C4-2B (cell line): ENCODE measurements at regions not wholly inside any gene's neighbourhood (a gene's known extent, or its start where the extent isn't known, plus 50 kb on each side); places are given as distances from the start of the nearest gene placed in this dataset.

Experiments used
- CTCF ChIP-seq: fragments of 450-650 bp; conservative IDR thresholded peaks from 2 replicates; pipeline ENCODE4 v1.5.1; 2017; ENCODE audit warnings: mild to moderate bottlenecking
- ZFX ChIP-seq: fragments of 450-650 bp; IDR thresholded peaks from 2 replicates; pipeline ENCODE4 v1.6.1; 2017

DNA sequence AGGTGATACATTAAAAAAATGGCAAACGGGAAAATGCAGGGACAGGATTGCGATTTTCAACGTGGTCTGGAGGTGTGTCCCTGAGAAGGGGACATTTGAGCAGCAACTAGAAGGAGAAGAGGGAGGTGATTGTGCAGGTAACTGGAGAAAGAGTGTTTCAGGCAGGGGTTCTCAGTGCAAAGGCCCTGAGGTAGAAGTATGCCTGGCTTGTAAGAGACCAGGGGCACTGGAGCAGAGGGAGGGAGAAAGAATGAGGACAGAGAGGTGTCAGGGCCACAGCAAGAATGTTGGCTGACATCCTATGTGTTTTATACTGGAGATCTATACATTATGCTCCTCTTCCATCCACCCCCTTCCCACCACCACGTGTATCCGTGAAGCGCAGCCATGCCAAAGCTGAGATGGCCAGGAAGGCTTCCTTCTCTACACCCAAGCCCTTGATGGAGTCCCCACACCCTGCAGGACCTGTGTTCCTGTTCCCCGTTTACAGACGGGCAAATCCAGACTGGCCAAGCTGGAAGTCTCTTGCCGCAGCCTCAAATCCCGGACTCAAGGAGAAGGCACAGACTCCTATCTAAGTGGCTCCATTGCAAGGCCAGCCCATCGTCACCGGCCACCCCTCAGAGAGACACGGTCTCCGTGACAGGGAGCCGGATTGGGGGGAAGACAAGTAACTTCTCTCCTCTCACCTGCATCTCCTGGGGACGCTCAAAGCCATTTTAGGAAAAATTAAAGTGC is 416.1 kb downstream of the MN1 start:
- TF ChIP-seq CTCF (no peak), ZFX (no peak)
